Stimulated activated CD8-positive, alpha-beta memory T cell treated with anti-CD3 and anti-CD28 coated beads, Interleukin-7, amount 100 ng/mL, for 4 hours (primary cell): ENCODE measurements at regions not wholly inside any gene's neighbourhood (a gene's known extent, or its start where the extent isn't known, plus 50 kb on each side); places are given as distances from the start of the nearest gene placed in this dataset.

Experiments
- DNase-seq, 2 donors: peaks; one replicate each; pipeline ENCODE4 v3.0.0-alpha.2; 2020; ENCODE audit warnings: low read depth in 2 of 2

GRCh38 chr14:53519137-53519536 is 366.0 kb upstream of the DDHD1 start:
- DNase-seq, result no peak

GRCh38 chr14:53517270-53517960 is 364.3 kb upstream of the DDHD1 start:
- no peak for DNase-seq

GRCh38 chr14:53516261-53516774 is 363.2 kb upstream of the DDHD1 start:
- no peak for DNase-seq

- DNase-seq, result no peak
Observed at GRCh38 chr14:53515276-53515675, 362.2 kb upstream of the DDHD1 start.

GRCh38 chr14:53514197-53514596 is 361.1 kb upstream of the DDHD1 start:
- DNase-seq, result no peak

GRCh38 chr14:53510281-53510912 is 357.3 kb upstream of the DDHD1 start:
- no peak for DNase-seq

GRCh38 chr14:53509276-53510244 is 356.4 kb upstream of the DDHD1 start:
- no peak for DNase-seq

GRCh38 chr14:53501361-53502211 is 348.5 kb upstream of the DDHD1 start:
- no peak for DNase-seq

- no peak for DNase-seq
Observed at GRCh38 chr14:53500191-53500590, 347.1 kb upstream of the DDHD1 start.

- no peak for DNase-seq
Observed at GRCh38 chr14:53496668-53497067, 343.5 kb upstream of the DDHD1 start.

- DNase-seq, result no peak
Observed at GRCh38 chr14:53495846-53496343, 342.8 kb upstream of the DDHD1 start.

GRCh38 chr14:53494587-53494986 is 341.5 kb upstream of the DDHD1 start:
- DNase-seq, result no peak

- DNase-seq, result no peak
Observed at GRCh38 chr14:53493860-53494259, 340.7 kb upstream of the DDHD1 start.

GRCh38 chr14:53493320-53493719 is 340.2 kb upstream of the DDHD1 start:
- DNase-seq, result no peak

- no peak for DNase-seq
Observed at GRCh38 chr14:53491884-53492277, 338.8 kb upstream of the DDHD1 start.

GRCh38 chr14:53491256-53491883 is 338.2 kb upstream of the DDHD1 start:
- no peak for DNase-seq

GRCh38 chr14:53478174-53478573 is 325.1 kb upstream of the DDHD1 start:
- no peak for DNase-seq

GRCh38 chr14:53473480-53473879 is 320.4 kb upstream of the DDHD1 start:
- no peak for DNase-seq

- no peak for DNase-seq
Observed at GRCh38 chr14:53472306-53472705, 319.2 kb upstream of the DDHD1 start.

- DNase-seq, result no peak
Observed at GRCh38 chr14:53470351-53471043, 317.4 kb upstream of the DDHD1 start.
